ENCODE measurements at regions not wholly inside any gene's neighbourhood (a gene's known extent, or its start where the extent isn't known, plus 50 kb on each side); places are given as distances from the start of the nearest gene placed in this dataset.

DNA sequence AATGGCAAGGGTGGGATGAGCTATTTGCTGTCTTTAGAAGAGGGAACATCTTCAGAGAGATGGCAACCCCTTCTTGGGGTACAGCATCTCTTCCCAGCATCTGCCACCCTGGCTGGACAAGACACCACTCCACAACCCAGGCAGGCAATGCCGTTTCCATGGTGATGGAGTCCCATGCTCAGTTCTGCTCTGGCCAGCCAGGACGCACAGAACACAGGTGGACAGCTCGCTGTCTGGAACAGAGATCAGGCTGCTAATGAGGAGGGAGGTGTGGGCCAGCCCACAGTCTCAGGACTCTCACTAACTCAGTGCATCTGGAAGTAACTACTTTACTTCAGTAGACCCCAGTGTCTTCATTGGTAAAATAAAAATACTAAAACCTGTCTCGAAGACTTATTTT lies 321.0 kb upstream of the CPEB2 start:
- no peak for DNase-seq (ENCODE audit: low read depth, low spot score)

GRCh38 chr4:14693728-14694127 lies 308.6 kb upstream of the CPEB2 start:
- no peak for DNase-seq (ENCODE audit: low read depth, low spot score)

GRCh38 chr4:14695095-14695845 lies 307.0 kb upstream of the CPEB2 start:
- no peak for DNase-seq (ENCODE audit: low read depth, low spot score)

DNA sequence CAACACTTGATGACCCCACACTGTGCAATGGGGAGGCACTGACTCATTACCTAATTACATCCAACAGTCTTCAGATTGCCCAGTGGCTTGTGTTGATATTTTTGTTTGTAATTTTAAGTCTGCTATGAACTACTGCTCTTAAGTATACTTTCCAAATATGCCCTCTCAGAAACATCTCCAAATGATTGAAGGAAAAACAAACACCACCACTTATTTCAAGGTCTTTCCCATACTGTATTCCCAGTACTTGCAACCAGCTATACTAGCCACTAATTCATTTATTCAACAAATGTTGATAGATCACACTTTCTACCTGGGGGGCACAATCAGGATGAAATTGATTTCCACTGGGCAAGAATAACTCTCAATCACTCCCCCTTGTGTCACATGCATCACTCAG lies 302.2 kb upstream of the CPEB2 start:
- no peak for DNase-seq (ENCODE audit: low read depth, low spot score)

GRCh38 chr4:14700544-14700943 lies 301.7 kb upstream of the CPEB2 start:
- DNase-seq (ENCODE audit: low read depth, low spot score): no peak

- no peak for DNase-seq (ENCODE audit: low read depth, low spot score)
Observed at GRCh38 chr4:14701389-14701788, 300.9 kb upstream of the CPEB2 start.

DNA sequence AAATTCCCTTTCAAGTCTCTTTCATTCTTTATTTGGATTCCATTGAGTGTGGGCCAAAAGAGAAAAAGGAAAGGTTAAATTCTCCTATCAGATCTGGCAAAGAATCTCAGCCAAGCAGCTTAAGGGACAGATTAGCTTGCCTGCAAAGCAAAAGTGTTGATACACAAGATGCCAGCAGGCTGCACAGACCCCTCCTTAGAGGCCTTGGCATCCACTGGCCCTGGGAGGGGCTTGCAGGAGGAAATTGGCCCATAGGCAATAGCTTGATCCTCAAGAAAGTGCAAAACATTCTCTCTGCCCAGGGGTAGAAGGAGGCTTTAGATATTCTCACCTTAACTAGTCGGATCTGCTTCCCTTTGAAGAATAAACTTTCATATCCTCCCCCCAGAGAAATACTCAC lies 300.4 kb upstream of the CPEB2 start:
- DNase-seq (ENCODE audit: low read depth, low spot score): no peak

DNA sequence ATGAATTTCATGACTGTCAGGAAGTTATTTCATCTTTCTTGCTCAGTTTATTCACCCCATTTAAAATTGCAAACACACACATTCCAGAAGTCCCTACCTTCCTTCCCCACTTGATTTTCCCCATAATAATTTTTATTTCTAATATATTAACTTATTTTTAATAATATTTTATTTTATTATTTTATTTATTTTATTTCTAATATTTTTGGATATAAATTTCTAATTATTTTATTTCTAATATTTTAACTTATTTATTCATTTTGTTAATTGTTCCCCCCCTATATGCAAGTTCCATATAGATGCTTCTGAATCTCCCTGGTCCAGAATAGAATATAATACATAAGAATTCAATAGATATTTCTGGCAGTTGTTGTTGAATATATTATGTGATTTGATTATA lies 293.7 kb upstream of the CPEB2 start:
- no peak for DNase-seq (ENCODE audit: low read depth, low spot score)

GRCh38 chr4:14711259-14711658 lies 291.0 kb upstream of the CPEB2 start:
- DNase-seq (ENCODE audit: low read depth, low spot score): no peak

GRCh38 chr4:14716691-14717090 lies 285.6 kb upstream of the CPEB2 start:
- no peak for DNase-seq (ENCODE audit: low read depth, low spot score)

DNA sequence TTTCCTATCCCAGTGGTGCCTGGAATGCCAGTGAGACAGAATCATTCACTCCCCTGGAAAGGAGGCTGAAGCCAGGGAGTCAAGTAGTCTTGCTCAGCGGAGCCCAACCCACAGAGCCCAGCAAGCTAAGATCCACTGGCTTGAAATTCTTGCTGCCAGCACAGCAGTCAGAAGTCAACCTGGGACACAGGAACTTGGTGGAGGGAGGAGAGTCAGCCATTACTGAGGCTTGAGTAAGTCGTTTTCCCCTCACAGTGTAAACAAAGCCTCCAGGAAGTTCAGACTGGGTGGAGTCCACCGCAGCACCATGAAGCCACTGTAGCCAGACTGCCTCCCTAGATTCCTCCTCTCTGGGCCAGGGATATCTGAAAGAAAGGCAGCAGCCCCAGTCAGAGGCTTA lies 283.2 kb upstream of the CPEB2 start:
- peak; percentile 20 for DNase-seq (ENCODE audit: low read depth, low spot score)

- DNase-seq (ENCODE audit: low read depth, low spot score): no peak
Observed at GRCh38 chr4:14726441-14726840, 275.8 kb upstream of the CPEB2 start.

GRCh38 chr4:14726877-14727361 lies 275.4 kb upstream of the CPEB2 start:
- peak; percentile 46 for DNase-seq (ENCODE audit: low read depth, low spot score)

DNA sequence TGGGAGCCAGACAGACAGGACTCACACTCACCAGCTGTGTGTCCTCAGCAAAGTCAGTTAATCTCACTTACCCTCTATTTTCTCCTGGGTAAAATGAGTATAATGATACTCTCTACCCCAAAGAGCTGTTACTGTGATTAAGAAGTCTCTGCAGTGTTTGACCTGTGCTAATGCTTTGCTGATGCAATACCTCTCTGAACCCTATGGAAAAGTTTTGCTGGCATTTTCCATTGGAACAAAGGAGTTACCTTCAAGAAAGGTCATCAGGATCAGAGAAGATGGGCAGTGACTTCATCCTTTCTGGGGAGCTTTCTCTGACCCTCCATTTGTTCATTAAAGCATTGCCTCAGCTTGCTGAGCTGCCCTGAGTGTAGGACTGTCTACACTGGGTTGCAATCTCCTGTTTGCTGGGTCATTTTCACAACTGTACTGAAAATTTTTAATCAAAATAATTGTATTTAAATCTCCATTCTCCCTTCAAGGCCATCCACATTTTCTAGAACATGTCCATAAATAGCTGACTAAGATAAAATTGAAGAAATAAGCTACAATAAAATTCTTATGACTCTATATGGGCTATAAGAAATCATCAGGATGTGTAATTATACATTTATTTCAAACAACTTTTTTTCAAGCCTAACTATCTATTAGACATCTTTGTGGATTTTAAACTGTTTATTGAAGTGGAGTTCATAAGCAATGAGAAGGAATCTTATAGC lies 272.8 kb upstream of the CPEB2 start:
- no peak for DNase-seq (ENCODE audit: low read depth, low spot score)

DNA sequence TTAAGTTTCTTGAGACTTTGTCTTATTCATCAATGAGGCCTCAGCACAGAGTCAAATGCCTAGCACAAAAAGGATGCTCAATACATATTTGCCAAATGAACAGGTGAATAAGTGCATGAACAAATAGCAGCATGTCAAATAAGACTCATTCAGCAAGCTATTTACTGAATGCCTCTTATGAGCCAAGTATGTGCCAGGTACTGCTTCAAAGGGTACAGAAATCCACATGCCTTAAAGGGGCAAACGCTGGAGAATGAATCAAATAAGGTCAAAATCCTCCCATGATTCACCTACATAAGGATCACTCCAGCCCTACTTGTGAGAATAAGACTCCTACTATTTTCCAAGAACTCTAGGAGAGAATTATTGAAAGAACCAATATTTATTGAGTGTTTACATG lies 260.2 kb upstream of the CPEB2 start:
- DNase-seq (ENCODE audit: low read depth, low spot score): no peak

DNA sequence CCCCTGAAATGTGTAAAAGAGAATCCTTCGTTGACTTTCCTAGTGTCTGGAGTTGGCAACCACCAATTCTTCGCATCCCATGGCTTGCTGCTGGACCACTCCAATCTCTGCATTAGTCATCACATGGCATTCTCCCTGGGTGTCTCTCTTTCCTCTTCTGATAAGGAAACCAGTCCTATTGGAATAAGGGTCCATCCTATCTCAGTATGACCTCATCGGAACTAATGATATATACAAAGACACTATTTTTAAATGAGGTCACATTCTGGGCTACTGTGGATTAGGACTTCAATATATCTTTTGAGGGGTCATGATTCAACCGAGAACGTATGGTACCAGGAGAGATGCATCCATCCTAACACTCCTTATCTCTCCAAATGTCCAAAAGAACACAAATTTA lies 259.1 kb upstream of the CPEB2 start:
- no peak for DNase-seq (ENCODE audit: low read depth, low spot score)

DNA sequence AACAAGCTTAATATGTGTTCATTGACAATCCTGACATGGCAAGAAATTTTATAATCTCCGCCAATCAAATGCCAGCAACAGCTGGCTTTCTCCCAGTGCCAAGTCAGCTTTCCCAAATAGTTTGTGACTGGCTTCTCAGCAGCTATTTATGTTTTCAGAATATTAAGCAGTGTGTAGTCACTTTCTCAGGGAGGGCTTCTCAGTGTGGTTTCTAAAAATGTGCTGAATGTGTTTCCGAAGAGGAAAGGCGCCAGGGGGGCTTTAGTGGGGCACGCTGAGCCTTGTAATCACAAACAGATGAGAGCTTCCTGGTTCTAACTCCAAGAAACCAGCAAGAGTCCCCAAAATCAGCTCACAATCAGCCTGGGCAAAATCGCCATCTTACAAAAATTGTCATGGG lies 258.7 kb upstream of the CPEB2 start:
- DNase-seq (ENCODE audit: low read depth, low spot score): peak; percentile 93

GRCh38 chr4:14744346-14744745 lies 257.9 kb upstream of the CPEB2 start:
- peak; percentile 55 for DNase-seq (ENCODE audit: low read depth, low spot score)

- DNase-seq (ENCODE audit: low read depth, low spot score): no peak
Observed at GRCh38 chr4:14749910-14750309, 252.4 kb upstream of the CPEB2 start.

- DNase-seq (ENCODE audit: low read depth, low spot score): no peak
Observed at GRCh38 chr4:14752341-14753046, 249.8 kb upstream of the CPEB2 start.

- no peak for DNase-seq (ENCODE audit: low read depth, low spot score)
Observed at GRCh38 chr4:14767142-14767541, 235.1 kb upstream of the CPEB2 start.

- no peak for DNase-seq (ENCODE audit: low read depth, low spot score)
Observed at GRCh38 chr4:14768449-14768848, 233.8 kb upstream of the CPEB2 start.

DNA sequence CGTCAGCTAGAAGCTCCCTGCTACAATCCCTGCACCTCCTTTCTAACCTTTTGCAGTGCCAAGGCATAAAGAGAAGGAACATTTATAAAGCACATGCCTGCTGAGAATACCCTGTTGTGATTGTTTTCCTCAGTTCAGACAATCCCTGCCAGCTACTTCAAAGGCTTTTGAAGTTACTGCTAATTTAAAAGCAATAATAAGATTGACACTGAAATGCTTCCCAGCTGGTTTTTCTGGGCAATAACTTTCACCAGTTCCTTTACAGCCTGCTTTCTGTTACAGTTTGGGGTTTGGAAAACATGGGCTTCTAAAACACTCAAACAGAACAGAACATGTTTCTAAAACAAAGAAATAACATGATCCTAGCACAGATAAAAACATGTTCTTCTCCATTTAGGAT lies 232.3 kb upstream of the CPEB2 start:
- peak; percentile 18 for DNase-seq (ENCODE audit: low read depth, low spot score)
